ENCODE measurements at regions not wholly inside any gene's neighbourhood (a gene's known extent, or its start where the extent isn't known, plus 50 kb on each side); places are given as distances from the start of the nearest gene placed in this dataset.
"Not testable (repeated sequence)": the region's sequence is repeated elsewhere in the genome, so short reads cannot be mapped to it uniquely, and the experiment has no call there.

DNA sequence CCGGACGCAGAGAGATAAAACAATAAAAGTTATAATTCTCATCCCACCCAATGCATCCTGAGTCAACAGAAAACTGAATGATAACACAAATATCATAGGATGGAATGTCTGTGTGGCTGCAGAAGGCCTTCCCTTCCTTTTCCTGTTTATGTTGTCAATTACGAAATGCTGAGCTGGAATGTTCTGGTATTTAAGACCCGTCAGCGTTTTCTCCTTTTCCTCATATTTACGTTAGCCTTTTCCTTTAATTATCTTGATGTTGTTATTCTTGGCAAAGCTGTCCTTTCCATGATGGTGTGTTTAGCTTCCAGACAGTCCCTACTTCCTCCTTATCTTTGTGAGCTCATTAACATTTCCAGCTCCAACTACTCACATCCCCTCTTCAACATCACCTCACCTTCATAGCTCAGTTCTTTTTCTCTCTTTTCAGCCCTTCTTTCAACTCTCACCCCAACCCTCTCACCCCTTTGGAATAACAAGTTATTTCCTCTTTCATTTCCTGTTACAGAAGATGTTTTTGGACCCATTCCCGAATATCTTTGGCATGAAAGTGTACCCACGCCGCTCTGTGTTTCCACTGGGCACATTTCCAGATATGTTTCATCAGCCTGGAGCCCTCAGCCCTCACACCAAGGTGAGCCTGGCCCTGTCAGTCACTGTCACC lies 221.6 kb downstream of the NR2F1-AS1 start:
- peak; percentile 51 for DNase-seq

DNA sequence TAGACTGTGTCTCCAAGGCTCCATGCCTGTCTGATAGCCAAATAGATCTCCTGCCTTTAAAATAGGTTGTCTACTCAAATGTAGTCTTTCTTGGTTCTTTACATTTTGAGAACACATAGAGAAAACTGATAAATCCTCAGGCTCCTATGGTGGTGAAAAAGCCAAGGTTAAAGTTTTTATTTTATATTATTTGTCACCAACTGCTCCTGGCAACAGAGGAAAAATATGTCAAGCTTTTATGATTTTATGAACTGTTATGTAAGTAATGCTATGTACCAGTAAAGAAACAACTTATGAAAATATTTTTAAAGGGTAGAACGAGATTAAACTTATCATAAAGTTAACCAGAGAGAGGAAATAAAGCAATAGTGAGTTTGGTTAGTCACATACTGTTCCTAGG lies 222.8 kb downstream of the NR2F1-AS1 start:
- DNase-seq: no peak

DNA sequence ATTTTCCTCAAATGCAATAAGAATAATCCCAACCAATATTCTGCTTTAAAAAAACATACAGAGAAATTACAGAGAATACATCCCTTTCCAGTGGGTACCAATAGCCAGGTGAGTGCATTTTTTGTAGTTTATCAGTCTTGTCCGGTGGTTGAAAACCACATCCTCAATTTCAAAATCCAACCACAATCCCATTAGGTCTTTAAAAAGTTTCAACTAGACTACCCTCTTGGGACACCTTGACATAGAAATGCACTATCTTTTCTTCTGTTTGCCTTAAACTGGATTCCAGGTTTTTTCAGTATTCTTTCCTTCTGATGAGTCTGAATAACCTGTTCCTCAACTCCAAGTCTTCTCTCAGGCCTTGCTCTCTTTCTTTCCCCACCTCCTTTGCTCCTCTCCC lies 223.3 kb downstream of the NR2F1-AS1 start:
- DNase-seq: no peak

- DNase-seq: peak; percentile 5
Measured at GRCh38 chr5:93355691-93356090, 225.3 kb downstream of the NR2F1-AS1 start.

GRCh38 chr5:93352186-93352585 lies 228.8 kb downstream of the NR2F1-AS1 start:
- DNase-seq: no peak

GRCh38 chr5:93349613-93350012 lies 231.4 kb downstream of the NR2F1-AS1 start:
- peak; percentile 70 for DNase-seq

DNA sequence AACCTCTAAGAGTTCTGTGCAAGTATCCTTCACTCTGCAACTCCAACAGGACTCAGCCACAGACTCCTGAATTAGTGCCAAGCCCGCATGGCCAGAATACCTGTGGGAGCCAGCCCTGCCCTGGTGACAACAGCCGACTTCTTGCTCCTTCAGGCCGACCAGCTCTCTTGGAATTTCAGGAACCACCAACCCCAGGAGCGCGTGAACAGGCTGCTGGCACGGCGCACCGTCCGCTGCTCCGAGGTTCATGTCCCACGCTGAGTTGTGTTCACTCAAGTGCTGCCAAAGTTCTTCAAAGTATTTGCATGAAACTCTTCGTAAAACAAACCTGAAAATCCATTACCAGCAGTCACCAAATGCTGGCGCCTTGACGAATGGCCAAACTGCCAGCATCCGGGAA lies 232.8 kb downstream of the NR2F1-AS1 start:
- DNase-seq: peak; percentile 9

DNA sequence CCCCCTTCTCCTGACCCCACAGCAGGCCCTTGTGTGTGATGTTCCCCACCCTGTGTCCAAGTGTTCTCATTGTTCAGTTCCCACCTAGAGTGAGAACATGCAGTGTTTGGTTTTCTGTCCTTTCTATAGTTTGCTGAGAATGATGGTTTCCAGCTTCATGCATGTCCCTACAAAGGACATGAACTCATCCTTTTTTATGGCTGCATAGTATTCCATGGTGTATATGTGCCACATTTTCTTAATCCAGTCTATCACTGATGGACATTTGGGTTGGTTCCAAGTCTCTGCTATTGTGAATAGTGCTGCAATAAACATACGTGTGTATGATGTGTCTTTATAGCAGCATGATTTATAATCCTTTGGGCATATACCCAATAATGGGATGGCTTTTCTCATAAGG lies 234.2 kb downstream of the NR2F1-AS1 start:
- not testable (repeated sequence) for DNase-seq

DNA sequence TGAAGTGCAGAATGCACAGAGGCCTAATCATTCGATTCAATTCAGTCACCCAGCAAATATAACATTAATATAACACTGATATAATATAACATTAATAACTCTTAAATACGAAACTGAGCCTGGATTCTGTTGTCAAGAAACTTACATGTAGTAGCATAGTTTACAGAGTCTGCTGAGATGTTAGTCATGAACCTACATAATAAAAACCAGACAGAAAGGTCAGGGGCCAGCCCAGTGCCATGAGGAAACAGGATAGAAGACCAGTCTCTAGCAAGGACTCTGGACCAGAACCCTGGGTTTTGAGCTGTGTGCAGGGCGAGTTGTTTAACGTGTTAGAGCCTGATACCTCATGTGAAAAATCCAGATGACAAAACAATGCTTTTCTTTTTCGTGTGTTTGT lies 234.7 kb downstream of the NR2F1-AS1 start:
- no peak for DNase-seq

- peak; percentile 36 for DNase-seq
Measured at GRCh38 chr5:93343570-93343969, 237.4 kb downstream of the NR2F1-AS1 start.

- DNase-seq: no peak
Measured at GRCh38 chr5:93342563-93343061, 238.4 kb downstream of the NR2F1-AS1 start.

GRCh38 chr5:93340881-93341280 lies 240.1 kb downstream of the NR2F1-AS1 start:
- no peak for DNase-seq

GRCh38 chr5:93337138-93337537 lies 243.9 kb downstream of the NR2F1-AS1 start:
- no peak for DNase-seq

- DNase-seq: no peak
Measured at GRCh38 chr5:93336330-93337110, 244.5 kb downstream of the NR2F1-AS1 start.

DNA sequence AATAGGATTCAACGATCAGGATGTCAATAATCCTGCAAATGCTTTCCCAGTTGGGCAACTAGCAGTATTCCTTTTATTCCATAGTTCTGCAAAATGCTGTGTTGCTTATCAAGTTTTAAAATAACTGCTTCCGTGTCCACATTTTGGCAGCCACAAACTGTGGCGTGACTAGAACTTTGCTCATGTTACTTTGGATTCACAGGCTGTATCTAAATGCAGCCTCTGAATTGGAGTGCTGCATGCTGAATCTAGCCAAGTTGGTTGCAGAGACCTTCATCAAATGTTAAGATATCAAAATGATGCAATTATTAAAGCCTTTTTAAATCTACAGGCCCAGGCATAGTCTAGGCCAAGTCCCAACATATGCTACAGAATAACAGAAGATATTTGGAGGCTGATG lies 249.2 kb downstream of the NR2F1-AS1 start:
- DNase-seq: no peak

GRCh38 chr5:93331241-93331640 lies 249.8 kb downstream of the NR2F1-AS1 start:
- no peak for DNase-seq

GRCh38 chr5:93330506-93330905 lies 250.5 kb downstream of the NR2F1-AS1 start:
- DNase-seq: no peak

- DNase-seq: no peak
Measured at GRCh38 chr5:93329756-93330155, 251.3 kb downstream of the NR2F1-AS1 start.

GRCh38 chr5:93328833-93329232 lies 252.2 kb downstream of the NR2F1-AS1 start:
- no peak for DNase-seq

GRCh38 chr5:93327605-93328004 lies 253.4 kb downstream of the NR2F1-AS1 start:
- no peak for DNase-seq

DNA sequence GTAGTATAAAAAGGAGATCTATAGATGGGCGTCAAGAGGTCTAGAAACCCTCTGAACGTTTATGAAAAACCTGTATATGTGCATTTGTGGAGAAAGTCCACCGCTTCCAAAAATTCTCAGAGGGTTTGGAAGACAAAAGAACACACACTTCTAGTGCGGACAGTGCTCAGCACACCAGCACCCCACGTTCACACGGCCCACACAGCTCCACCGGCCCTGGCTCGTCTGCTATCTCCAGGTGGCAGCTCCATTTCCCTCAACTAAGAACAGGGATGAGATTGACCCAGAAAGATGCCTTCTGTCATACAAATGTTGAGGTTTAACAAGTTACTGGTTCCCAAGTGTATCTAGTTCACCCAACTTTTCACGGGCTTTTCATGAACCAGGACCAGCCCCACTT lies 255.1 kb downstream of the NR2F1-AS1 start:
- DNase-seq: no peak

DNA sequence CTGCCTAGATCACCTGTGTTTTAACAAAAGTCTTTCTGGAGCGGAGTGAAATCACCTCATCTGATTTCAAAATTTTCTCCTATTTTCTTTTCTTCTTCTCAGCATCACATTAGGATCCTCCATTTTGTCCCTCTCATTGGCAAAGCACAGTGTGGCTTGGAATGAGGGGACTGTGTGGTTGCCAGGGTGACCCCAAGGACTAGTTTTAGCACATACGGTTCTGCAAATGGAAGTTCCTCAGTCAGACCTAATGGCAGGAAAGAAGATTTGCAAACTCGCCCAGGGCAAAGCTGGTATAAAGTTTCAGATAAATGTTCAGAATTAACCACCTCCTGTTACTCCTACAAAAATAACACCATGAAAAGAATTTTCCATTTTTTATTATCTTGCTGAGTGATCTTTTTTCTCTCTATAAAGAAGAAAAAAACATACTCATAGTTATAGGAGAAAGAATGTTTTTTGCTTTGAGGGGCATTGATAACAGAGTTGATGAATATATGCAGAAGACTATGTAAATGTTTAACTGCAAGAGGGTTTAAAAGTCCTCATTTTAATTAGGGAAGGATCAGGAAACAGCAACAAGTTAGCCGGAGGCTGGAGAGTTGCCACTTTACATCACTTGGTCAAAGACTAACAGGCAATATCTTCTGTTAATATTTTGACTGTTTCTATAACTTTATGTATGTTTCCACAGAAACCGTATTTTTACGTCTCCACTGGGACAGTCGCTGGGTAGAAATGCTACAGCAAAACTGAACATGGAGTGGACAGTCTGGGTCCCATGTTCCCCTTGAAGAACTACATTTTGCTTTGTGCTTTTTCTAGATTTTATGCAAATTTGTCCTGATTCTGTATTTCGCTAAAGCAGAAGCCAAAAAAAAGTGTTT lies 257.8 kb downstream of the NR2F1-AS1 start:
- DNase-seq: no peak

GRCh38 chr5:93320920-93321445 lies 260.0 kb downstream of the NR2F1-AS1 start:
- no peak for DNase-seq

Data from fibroblast of skin of scalp (primary cell).